Neural cell (in vitro differentiated cells): ENCODE measurements at regions not wholly inside any gene's neighbourhood (a gene's known extent, or its start where the extent isn't known, plus 50 kb on each side); places are given as distances from the start of the nearest gene placed in this dataset.
"Not testable (repeated sequence)": the region's sequence is repeated elsewhere in the genome, so short reads cannot be mapped to it uniquely, and the experiment has no call there.

ENCODE experiments used
- H2AFZ ChIP-seq: fragments of 200-600, 300-800 bp; sonication (generic), shearing (Covaris generic); 2 replicates; pipeline ENCODE4 v1.6.0; 2014; ENCODE audit warnings: low read depth, mild to moderate bottlenecking, antibody characterized with exemption, low read length, moderate library complexity
- H3F3A ChIP-seq: fragments of 200-600 bp; shearing (Covaris generic); 2 replicates; pipeline ENCODE4 v1.6.1; 2016; ENCODE audit warnings: mild to moderate bottlenecking, moderate library complexity, mixed read lengths, antibody characterized with exemption, low read length; ENCODE audit not compliant: insufficient read depth, poor library complexity, severe bottlenecking
- H3K27ac ChIP-seq: fragments of 200-600, 300-800 bp; sonication (generic), shearing (Covaris generic); 2 replicates; pipeline ENCODE4 v1.5.1; 2014; ENCODE audit warnings: mild to moderate bottlenecking, low read length, moderate library complexity
- H3K27me3 ChIP-seq: fragments of 300-800, 200-600 bp; sonication (generic), shearing (Covaris generic); 2 replicates; pipeline ENCODE4 v1.6.0; 2014; ENCODE audit warnings: mild to moderate bottlenecking, low read depth, low read length, moderate library complexity; ENCODE audit not compliant: insufficient read depth
- H3K36me3 ChIP-seq: fragments of 300-800, 200-600 bp; sonication (generic), shearing (Covaris generic); 2 replicates; pipeline ENCODE4 v1.5.1; 2014; ENCODE audit warnings: mild to moderate bottlenecking, antibody characterized with exemption, low read length, moderate library complexity; ENCODE audit not compliant: insufficient read depth
- H3K4me2 ChIP-seq: fragments of 300-800, 200-600 bp; sonication (generic), shearing (Covaris generic); 2 replicates; pipeline ENCODE4 v1.6.0; 2014; ENCODE audit warnings: mild to moderate bottlenecking, low read length
- H3K4me3 ChIP-seq: fragments of 300-800, 200-600 bp; sonication (generic), shearing (Covaris generic); 2 replicates; pipeline ENCODE4 v1.5.1; 2014; ENCODE audit warnings: mild to moderate bottlenecking, low read length, moderate library complexity
- H3K79me2 ChIP-seq: fragments of 200-600 bp; shearing (Covaris generic); replicated peaks from 2 replicates; pipeline ENCODE4 v1.6.0; 2014; ENCODE audit warnings: mild to moderate bottlenecking, low read length, moderate library complexity; ENCODE audit not compliant: insufficient read depth
- H3K9ac ChIP-seq: fragments of 300-800, 200-600 bp; sonication (generic), shearing (Covaris generic); 2 replicates; pipeline ENCODE4 v1.6.1; 2016; ENCODE audit warnings: mild to moderate bottlenecking, low read length, mixed read lengths
- H3K9me2 ChIP-seq: fragments of 200-600 bp; shearing (Covaris generic); 2 replicates; pipeline ENCODE4 v1.6.1; 2016; ENCODE audit warnings: mild to moderate bottlenecking, low read length, mixed read lengths; ENCODE audit not compliant: insufficient read depth
- H3K9me3 ChIP-seq: fragments of 200-600, 300-800 bp; sonication (generic), shearing (Covaris generic); 2 replicates; pipeline ENCODE4 v1.6.1; 2016; ENCODE audit warnings: mild to moderate bottlenecking, mixed run types, low read length, moderate library complexity, mixed read lengths
- H4K20me1 ChIP-seq: fragments of 200-600 bp; shearing (Covaris generic); 2 replicates; pipeline ENCODE4 v1.6.1; 2016; ENCODE audit warnings: mild to moderate bottlenecking, mixed run types; ENCODE audit not compliant: insufficient read depth
- EP300 ChIP-seq: fragments of 450-650 bp; conservative IDR thresholded peaks from 2 replicates; pipeline ENCODE4 v1.6.1; 2014; ENCODE audit warnings: antibody characterized with exemption, mild to moderate bottlenecking, moderate library complexity; ENCODE audit not compliant: poor library complexity, severe bottlenecking
- EZH2 ChIP-seq: fragments of 200-600, 300-800 bp; shearing (Covaris generic), sonication (generic); IDR thresholded peaks from 2 replicates; pipeline ENCODE4 v1.6.1; 2014; ENCODE audit warnings: antibody characterized with exemption, low read length, borderline replicate concordance, mild to moderate bottlenecking; ENCODE audit not compliant: insufficient read depth, poor library complexity, severe bottlenecking
- MXI1 ChIP-seq: fragments of 450-650 bp; conservative IDR thresholded peaks from 2 replicates; pipeline ENCODE4 v1.6.1; 2014; ENCODE audit warnings: antibody characterized with exemption, mild to moderate bottlenecking; ENCODE audit not compliant: poor library complexity, severe bottlenecking
- POLR2AphosphoS5 ChIP-seq: IDR thresholded peaks from 2 replicates; pipeline ENCODE4 v1.6.1; 2012
- RAD21 ChIP-seq: fragments of 450-650 bp; conservative IDR thresholded peaks from 2 replicates; pipeline ENCODE4 v1.6.1; 2014; ENCODE audit warnings: antibody characterized with exemption, mild to moderate bottlenecking, moderate library complexity
- SMC3 ChIP-seq: fragments of 450-650 bp; conservative IDR thresholded peaks from 2 replicates; pipeline ENCODE4 v1.6.1; 2014; ENCODE audit warnings: antibody characterized with exemption, mild to moderate bottlenecking, moderate library complexity; ENCODE audit not compliant: poor library complexity
- TAF1 ChIP-seq: IDR thresholded peaks from 2 replicates; pipeline ENCODE4 v1.6.1; 2012; ENCODE audit warnings: low read depth
- TF ChIP-seq, protein P1 (sequence below): fragments of 450-650 bp; IDR thresholded peaks from 2 replicates; pipeline ENCODE4 v1.5.1; 2014; ENCODE audit warnings: antibody characterized with exemption, mild to moderate bottlenecking, moderate library complexity; ENCODE audit not compliant: poor library complexity, severe bottlenecking
- TF ChIP-seq, protein P2 (sequence below): IDR thresholded peaks from 2 replicates; pipeline ENCODE4 v1.6.1; 2012; ENCODE audit warnings: borderline replicate concordance

DNA sequence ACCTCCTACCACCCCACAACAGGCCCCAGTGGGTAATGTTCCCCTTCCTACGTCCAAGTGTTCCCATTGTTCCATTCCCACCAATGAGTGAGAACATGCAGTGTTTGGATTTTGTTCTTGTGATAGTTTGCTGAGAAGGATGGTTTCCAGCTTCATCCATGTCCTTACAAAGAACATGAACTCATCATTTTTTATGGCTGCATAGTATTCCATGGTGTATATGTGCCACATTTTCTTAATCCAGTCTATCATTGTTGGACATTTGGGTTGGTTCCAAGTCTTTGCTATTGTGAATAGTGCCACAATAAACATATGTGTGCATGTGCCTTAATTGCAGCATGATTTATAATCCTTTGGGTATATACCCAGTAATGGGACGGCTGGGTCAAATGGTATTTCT is 81.6 kb downstream of the P2RY10 start:
- not testable (repeated sequence) for H3K27me3 ChIP-seq, H4K20me1 ChIP-seq, H3K9me2 ChIP-seq, H3K9ac ChIP-seq, H3K27ac ChIP-seq, H3K9me3 ChIP-seq, H3K36me3 ChIP-seq, H3F3A ChIP-seq, H3K4me3 ChIP-seq, H2AFZ ChIP-seq, H3K4me2 ChIP-seq, H3K79me2 ChIP-seq

DNA sequence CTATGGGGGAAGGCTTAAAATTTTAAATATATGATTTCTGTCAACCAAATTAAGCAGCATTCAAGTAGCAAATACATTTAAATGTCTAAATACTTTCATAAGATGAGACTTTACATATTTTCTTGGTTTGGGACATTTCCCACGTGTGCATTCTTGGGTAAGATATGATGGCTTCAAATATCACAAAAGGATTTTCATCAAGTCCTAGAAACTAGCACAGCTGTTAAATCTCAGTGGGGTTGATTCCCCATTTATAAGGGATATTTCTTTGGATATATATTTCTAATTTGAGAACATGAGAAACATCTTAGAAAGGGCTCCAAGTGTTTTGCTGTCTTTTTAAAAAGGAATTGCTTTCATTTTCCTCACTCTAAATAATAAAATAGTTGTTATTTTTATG is 90.2 kb downstream of the P2RY10 start:
- H3K9me2 ChIP-seq, result no peaks in the 10 kb centered on the region
- H2AFZ ChIP-seq, result no peak overlapping the region
- no peaks in the 10 kb centered on the region for H3F3A ChIP-seq
- H3K27ac ChIP-seq, result no peak overlapping the region
- H3K9ac ChIP-seq, result no peak overlapping the region
- H3K27me3 ChIP-seq, result no peaks in the 10 kb centered on the region
- no peaks in the 10 kb centered on the region for H3K36me3 ChIP-seq
- H3K4me2 ChIP-seq, result no peak overlapping the region
- TF ChIP-seq POLR2AphosphoS5 (no peak), TAF1 (no peak), EZH2 (no peak), MXI1 (no peak), RAD21 (no peak), EP300 (no peak), SMC3 (no peak)
- TF ChIP-seq, protein P1, sequence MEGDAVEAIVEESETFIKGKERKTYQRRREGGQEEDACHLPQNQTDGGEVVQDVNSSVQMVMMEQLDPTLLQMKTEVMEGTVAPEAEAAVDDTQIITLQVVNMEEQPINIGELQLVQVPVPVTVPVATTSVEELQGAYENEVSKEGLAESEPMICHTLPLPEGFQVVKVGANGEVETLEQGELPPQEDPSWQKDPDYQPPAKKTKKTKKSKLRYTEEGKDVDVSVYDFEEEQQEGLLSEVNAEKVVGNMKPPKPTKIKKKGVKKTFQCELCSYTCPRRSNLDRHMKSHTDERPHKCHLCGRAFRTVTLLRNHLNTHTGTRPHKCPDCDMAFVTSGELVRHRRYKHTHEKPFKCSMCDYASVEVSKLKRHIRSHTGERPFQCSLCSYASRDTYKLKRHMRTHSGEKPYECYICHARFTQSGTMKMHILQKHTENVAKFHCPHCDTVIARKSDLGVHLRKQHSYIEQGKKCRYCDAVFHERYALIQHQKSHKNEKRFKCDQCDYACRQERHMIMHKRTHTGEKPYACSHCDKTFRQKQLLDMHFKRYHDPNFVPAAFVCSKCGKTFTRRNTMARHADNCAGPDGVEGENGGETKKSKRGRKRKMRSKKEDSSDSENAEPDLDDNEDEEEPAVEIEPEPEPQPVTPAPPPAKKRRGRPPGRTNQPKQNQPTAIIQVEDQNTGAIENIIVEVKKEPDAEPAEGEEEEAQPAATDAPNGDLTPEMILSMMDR, result no peak
- TF ChIP-seq, protein P2, sequence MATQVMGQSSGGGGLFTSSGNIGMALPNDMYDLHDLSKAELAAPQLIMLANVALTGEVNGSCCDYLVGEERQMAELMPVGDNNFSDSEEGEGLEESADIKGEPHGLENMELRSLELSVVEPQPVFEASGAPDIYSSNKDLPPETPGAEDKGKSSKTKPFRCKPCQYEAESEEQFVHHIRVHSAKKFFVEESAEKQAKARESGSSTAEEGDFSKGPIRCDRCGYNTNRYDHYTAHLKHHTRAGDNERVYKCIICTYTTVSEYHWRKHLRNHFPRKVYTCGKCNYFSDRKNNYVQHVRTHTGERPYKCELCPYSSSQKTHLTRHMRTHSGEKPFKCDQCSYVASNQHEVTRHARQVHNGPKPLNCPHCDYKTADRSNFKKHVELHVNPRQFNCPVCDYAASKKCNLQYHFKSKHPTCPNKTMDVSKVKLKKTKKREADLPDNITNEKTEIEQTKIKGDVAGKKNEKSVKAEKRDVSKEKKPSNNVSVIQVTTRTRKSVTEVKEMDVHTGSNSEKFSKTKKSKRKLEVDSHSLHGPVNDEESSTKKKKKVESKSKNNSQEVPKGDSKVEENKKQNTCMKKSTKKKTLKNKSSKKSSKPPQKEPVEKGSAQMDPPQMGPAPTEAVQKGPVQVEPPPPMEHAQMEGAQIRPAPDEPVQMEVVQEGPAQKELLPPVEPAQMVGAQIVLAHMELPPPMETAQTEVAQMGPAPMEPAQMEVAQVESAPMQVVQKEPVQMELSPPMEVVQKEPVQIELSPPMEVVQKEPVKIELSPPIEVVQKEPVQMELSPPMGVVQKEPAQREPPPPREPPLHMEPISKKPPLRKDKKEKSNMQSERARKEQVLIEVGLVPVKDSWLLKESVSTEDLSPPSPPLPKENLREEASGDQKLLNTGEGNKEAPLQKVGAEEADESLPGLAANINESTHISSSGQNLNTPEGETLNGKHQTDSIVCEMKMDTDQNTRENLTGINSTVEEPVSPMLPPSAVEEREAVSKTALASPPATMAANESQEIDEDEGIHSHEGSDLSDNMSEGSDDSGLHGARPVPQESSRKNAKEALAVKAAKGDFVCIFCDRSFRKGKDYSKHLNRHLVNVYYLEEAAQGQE, result no peak
- H3K79me2 ChIP-seq, result no peaks in the 10 kb centered on the region
- H3K9me3 ChIP-seq, result no peaks in the 10 kb centered on the region
- no peak overlapping the region for H3K4me3 ChIP-seq
- no peaks in the 10 kb centered on the region for H4K20me1 ChIP-seq
